K562 (cell line): ENCODE measurements at regions not wholly inside any gene's neighbourhood (a gene's known extent, or its start where the extent isn't known, plus 50 kb on each side); places are given as distances from the start of the nearest gene placed in this dataset.

ENCODE experiments used
- ATAC-seq: fragments of 200-7000 bp; cut with Tn5 transposase; 3 replicates; pipeline ENCODE4 v1.9.1; 2020; ENCODE audit warnings: moderate library complexity
- BruUV-seq: library from RNA; stranded (reverse); fragments of 400-500 nt; replicated peaks from 2 replicates; lab custom pipeline; 2021; lab: Mats Ljungman, UMichigan
- CTCF ChIA-PET: fragments of 300-600 bp; formaldehyde crosslinking; extraction: SDS; loops from one replicate; lab custom pipeline; 2021; ENCODE audit warnings: low intra/inter-chr PET ratio; lab: Yijun Ruan, JAX
- POLR2A ChIA-PET: fragments of 300-600, 350-650 bp; sonication (Branson Sonifier 250); formaldehyde crosslinking; extraction: SDS; loops from one replicate; lab custom pipeline; 2021; ENCODE audit warnings: antibody characterized with exemption, inconsistent platforms; lab: Yijun Ruan, JAX
- DNase-seq, 4 experiments: peaks; one replicate each; pipeline versions ENCODE4 v3.0.0 to v3.0.0-alpha.2; 2011 to 2018; ENCODE audit warnings: low spot score in 3 of 4, mixed read lengths in 3 of 4; ENCODE audit errors: extremely low read depth in 1 of 4
- FAIRE-seq: peaks from 2 replicates; lab custom pipeline; 2011; peaks lifted over from hg19 to GRCh38; lab: Jason Lieb, UNC
- H2AFZ ChIP-seq: 2 replicates; pipeline ENCODE4 v1.6.0; 2011; ENCODE audit warnings: low read depth, low read length, control low read depth, inconsistent platforms
- H3K27ac ChIP-seq: fragments of 200-600 bp; 3 replicates; pipeline ENCODE4 v1.8.0; 2011; ENCODE audit warnings: low read depth, mild to moderate bottlenecking, control low read depth, inconsistent platforms, low read length, moderate library complexity, mixed read lengths; ENCODE audit errors: extremely low read depth
- H3K27me3 ChIP-seq, 2 experiments: fragments of 300-600 bp in 1 of 2; 2 replicates in 1 of 2; 3 replicates in 1 of 2; pipeline versions ENCODE4 v1.6.0 to v1.8.0; 2011; ENCODE audit warnings: inconsistent platforms in 2 of 2, low read length in 2 of 2, mild to moderate bottlenecking in 1 of 2, mixed read lengths in 1 of 2, moderate library complexity in 1 of 2; ENCODE audit not compliant: control insufficient read depth in 2 of 2, insufficient read depth in 2 of 2
- H3K36me3 ChIP-seq: fragments of 300-600 bp; 3 replicates; pipeline ENCODE4 v1.8.0; 2011; ENCODE audit warnings: mild to moderate bottlenecking, low read length, inconsistent platforms; ENCODE audit not compliant: control insufficient read depth, insufficient read depth
- H3K4me1 ChIP-seq, 2 experiments: fragments of 200-600 bp in 1 of 2; replicated peaks in 1 of 2; 2 replicates in 1 of 2; 3 replicates in 1 of 2; pipeline versions ENCODE4 v1.5.1 to v1.8.0; 2011; ENCODE audit warnings: inconsistent platforms in 2 of 2, low read length in 2 of 2, mild to moderate bottlenecking in 1 of 2, mixed read lengths in 1 of 2, moderate library complexity in 1 of 2; ENCODE audit not compliant: control insufficient read depth in 2 of 2, insufficient read depth in 2 of 2
- H3K4me2 ChIP-seq: 2 replicates; pipeline ENCODE4 v1.6.1; 2011; ENCODE audit warnings: low read length, control low read depth, inconsistent platforms, mixed read lengths; ENCODE audit not compliant: insufficient read depth
- H3K4me3 ChIP-seq: fragments of 200-600 bp; sonication (generic), shearing (Covaris generic); 2 replicates; pipeline ENCODE4 v1.5.1; 2016; ENCODE audit warnings: control low read depth, inconsistent platforms
- H3K79me2 ChIP-seq: fragments of 200-600 bp; 3 replicates; pipeline ENCODE4 v1.8.0; 2011; ENCODE audit warnings: low read length, inconsistent platforms; ENCODE audit not compliant: control insufficient read depth, insufficient read depth
- H3K9ac ChIP-seq, 2 experiments: 2 replicates each; pipeline versions ENCODE4 v1.6.0 to v1.6.1; 2011; ENCODE audit warnings: low read depth in 2 of 2, low read length in 2 of 2, control low read depth in 1 of 2, inconsistent platforms in 1 of 2, mild to moderate bottlenecking in 1 of 2, mixed read lengths in 1 of 2; ENCODE audit not compliant: insufficient read depth in 1 of 2
- H3K9me1 ChIP-seq: one replicate; pipeline ENCODE4 v1.6.0; 2011; ENCODE audit warnings: inconsistent platforms, mild to moderate bottlenecking, low read length, moderate library complexity; ENCODE audit not compliant: control insufficient read depth, insufficient read depth
- H3K9me3 ChIP-seq: replicated peaks from 2 replicates; pipeline ENCODE4 v1.5.1; 2011; ENCODE audit warnings: low read depth, low read length, inconsistent platforms; ENCODE audit not compliant: control insufficient read depth, insufficient read depth
- H4K20me1 ChIP-seq: replicated peaks from 2 replicates; pipeline ENCODE4 v1.6.1; 2011; ENCODE audit warnings: low read length, inconsistent platforms, mixed read lengths; ENCODE audit not compliant: control insufficient read depth, insufficient read depth
- CTBP1 ChIP-seq: fragments of 450-650 bp; IDR thresholded peaks from 2 replicates; pipeline ENCODE4 v1.6.1; 2016; ENCODE audit warnings: borderline replicate concordance
- MCM2 ChIP-seq: fragments of 450-650 bp; IDR thresholded peaks from 2 replicates; pipeline ENCODE4 v1.6.1; 2017; ENCODE audit warnings: low read depth, mild to moderate bottlenecking
- MYNN ChIP-seq, 2 experiments: sonication (generic); formaldehyde crosslinking in 1 of 2; IDR thresholded peaks; 2 replicates each; pipeline versions ENCODE4 v1.5.0 to v1.6.1; 2016 to 2020; ENCODE audit warnings: antibody characterized with exemption in 1 of 2, missing genetic modification reagents in 1 of 2
- PHB ChIP-seq: fragments of 250-450 bp; sonication (Bioruptor Pico); IDR thresholded peaks from 2 replicates; pipeline ENCODE4 v1.5.0; 2021
- SREBF2 ChIP-seq: sonication (generic); formaldehyde crosslinking; IDR thresholded peaks from 2 replicates; pipeline ENCODE4 v1.4.0; 2020; ENCODE audit warnings: mild to moderate bottlenecking, missing genetic modification reagents
- ZBTB1 ChIP-seq: sonication (generic); formaldehyde crosslinking; IDR thresholded peaks from 2 replicates; pipeline ENCODE4 v1.8.1; 2023; ENCODE audit warnings: missing genetic modification reagents, low read depth, mild to moderate bottlenecking, borderline replicate concordance
- ZC3H11A ChIP-seq: IDR thresholded peaks from 2 replicates; pipeline ENCODE4 v1.6.1; 2012; ENCODE audit warnings: low read depth, low read length, improper control_type of control experiment
- ZFP1 ChIP-seq: fragments of 450-650 bp; formaldehyde crosslinking; IDR thresholded peaks from 2 replicates; pipeline ENCODE4 v1.4.0; 2020; ENCODE audit warnings: mild to moderate bottlenecking, mixed read lengths
- ZNF384 ChIP-seq: IDR thresholded peaks from 2 replicates; pipeline ENCODE4 v1.6.1; 2012; ENCODE audit warnings: low read depth, low read length, improper control_type of control experiment
- WGBS: fragments of 100-300 bp; shearing (Covaris generic); methylation state at CpG from one replicate; pipeline ENCODE4 v1.1.6; 2016; ENCODE audit warnings: low coverage, mixed read lengths; ENCODE audit not compliant: insufficient coverage; ENCODE audit errors: missing lambda C conversion rate; 5-methylcytosine and 5-hydroxymethylcytosine counted together
- in situ Hi-C: fragments of 300-500 bp; cut with MboI; formaldehyde crosslinking; loops from 4 replicates; pipeline ENCODE4 v1.15.0; 2018; ENCODE audit warnings: inconsistent platforms, mixed read lengths
- intact Hi-C: fragments of 100-400 bp; cut with micrococcal nuclease; formaldehyde crosslinking; loops from 2 replicates; pipeline ENCODE4 v1.14.2; 2022
- TF ChIP-seq, protein P1 (sequence below): sonication (generic); formaldehyde crosslinking; IDR thresholded peaks from 2 replicates; pipeline ENCODE4 v1.8.0; 2022; ENCODE audit warnings: mild to moderate bottlenecking, missing genetic modification reagents
- TF ChIP-seq, protein P2 (sequence below): fragments of 450-650 bp; IDR thresholded peaks from 2 replicates; pipeline ENCODE4 v1.6.1; 2014; ENCODE audit warnings: low read depth, mild to moderate bottlenecking, moderate library complexity, borderline replicate concordance
- TF ChIP-seq, protein P3 (sequence below): sonication (generic); formaldehyde crosslinking; IDR thresholded peaks from 2 replicates; pipeline ENCODE4 v1.5.0; 2020; ENCODE audit warnings: missing genetic modification reagents
- TF ChIP-seq, protein P4 (sequence below): fragments of 450-650 bp; IDR thresholded peaks from 2 replicates; pipeline ENCODE4 v1.6.1; 2017; ENCODE audit warnings: antibody characterized with exemption, mild to moderate bottlenecking
- TF ChIP-seq, protein P5 (sequence below), 2 experiments: fragments of 200-800 bp in 1 of 2; sonication (Bioruptor generic) in 1 of 2; sonication (generic) in 1 of 2; formaldehyde crosslinking in 1 of 2; IDR thresholded peaks in 1 of 2; conservative IDR thresholded peaks in 1 of 2; 2 replicates each; pipeline versions ENCODE4 v1.5.0 to v1.6.1; 2016 to 2020; ENCODE audit warnings: missing compliant biosample characterization in 1 of 2, missing genetic modification characterization in 1 of 2, missing genetic modification reagents in 1 of 2

DNA sequence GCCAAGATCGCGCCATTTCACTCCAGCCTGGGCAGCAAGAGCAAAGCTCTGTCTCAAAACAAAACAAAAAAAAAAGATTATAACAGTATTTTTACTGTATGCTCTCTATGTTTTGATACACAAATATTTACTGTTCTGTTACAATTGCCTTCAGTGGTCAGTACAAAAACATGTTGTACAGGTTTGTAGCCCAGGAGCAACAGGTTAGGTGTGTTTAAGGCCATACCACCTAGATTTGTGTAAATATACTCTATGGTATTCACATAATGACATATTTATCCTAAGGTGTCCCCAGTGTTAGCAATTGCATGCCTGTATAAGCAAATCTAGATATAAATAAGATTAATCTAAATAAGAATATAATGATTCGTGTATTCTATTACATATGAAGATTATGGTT is 625.0 kb downstream of the TMEM182 start:
- DNase-seq = no peak
- Histone ChIP-seq H3K4me3 (no peak overlapping the region), H3K9ac (no peak overlapping the region), H3K27ac (no peak overlapping the region), H3K79me2 (no peaks in the 10 kb centered on the region), H3K9me1 (no peaks in the 10 kb centered on the region), H3K4me1 (no peaks in the 10 kb centered on the region), H3K4me2 (no peak overlapping the region), H3K9me3 (peaks cover 3% of the 10 kb centered on the region; the same call in 1 of the 2 replicates), H3K27me3 (no peaks in the 10 kb centered on the region), H3K36me3 (no peaks in the 10 kb centered on the region), H4K20me1 (no peaks in the 10 kb centered on the region), H2AFZ (no peak overlapping the region)
- no peak for FAIRE-seq
- ATAC-seq = no peak
- CTCF ChIA-PET = no interaction called here
- BruUV-seq = no TSS peak
- 4% methylated on average over 3 of the region's 3 CpGs for WGBS
- in situ Hi-C loops = no loop called here
- intact Hi-C loops = no loop called here
- POLR2A ChIA-PET = no interaction called here
- TF ChIP-seq MYNN (IDR thresholded peaks at IDR 0.05) (no peak), MYNN (CRISPR knock-in tag; IDR thresholded peaks at IDR 0.05) (no peak), ZC3H11A (no peak), ZBTB1 (CRISPR knock-in tag) (no peak), CTBP1 (no peak), ZFP1 (CRISPR knock-in tag) (no peak), MCM2 (no peak), PHB (CRISPR knock-in tag) (no peak), SREBF2 (CRISPR knock-in tag) (no peak), ZNF384 (no peak)
- TF ChIP-seq, protein P1, sequence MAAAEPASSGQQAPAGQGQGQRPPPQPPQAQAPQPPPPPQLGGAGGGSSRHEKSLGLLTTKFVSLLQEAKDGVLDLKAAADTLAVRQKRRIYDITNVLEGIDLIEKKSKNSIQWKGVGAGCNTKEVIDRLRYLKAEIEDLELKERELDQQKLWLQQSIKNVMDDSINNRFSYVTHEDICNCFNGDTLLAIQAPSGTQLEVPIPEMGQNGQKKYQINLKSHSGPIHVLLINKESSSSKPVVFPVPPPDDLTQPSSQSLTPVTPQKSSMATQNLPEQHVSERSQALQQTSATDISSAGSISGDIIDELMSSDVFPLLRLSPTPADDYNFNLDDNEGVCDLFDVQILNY (CRISPR knock-in tag) = no peak
- TF ChIP-seq, protein P2, sequence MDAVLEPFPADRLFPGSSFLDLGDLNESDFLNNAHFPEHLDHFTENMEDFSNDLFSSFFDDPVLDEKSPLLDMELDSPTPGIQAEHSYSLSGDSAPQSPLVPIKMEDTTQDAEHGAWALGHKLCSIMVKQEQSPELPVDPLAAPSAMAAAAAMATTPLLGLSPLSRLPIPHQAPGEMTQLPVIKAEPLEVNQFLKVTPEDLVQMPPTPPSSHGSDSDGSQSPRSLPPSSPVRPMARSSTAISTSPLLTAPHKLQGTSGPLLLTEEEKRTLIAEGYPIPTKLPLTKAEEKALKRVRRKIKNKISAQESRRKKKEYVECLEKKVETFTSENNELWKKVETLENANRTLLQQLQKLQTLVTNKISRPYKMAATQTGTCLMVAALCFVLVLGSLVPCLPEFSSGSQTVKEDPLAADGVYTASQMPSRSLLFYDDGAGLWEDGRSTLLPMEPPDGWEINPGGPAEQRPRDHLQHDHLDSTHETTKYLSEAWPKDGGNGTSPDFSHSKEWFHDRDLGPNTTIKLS = no peak
- TF ChIP-seq, protein P3, sequence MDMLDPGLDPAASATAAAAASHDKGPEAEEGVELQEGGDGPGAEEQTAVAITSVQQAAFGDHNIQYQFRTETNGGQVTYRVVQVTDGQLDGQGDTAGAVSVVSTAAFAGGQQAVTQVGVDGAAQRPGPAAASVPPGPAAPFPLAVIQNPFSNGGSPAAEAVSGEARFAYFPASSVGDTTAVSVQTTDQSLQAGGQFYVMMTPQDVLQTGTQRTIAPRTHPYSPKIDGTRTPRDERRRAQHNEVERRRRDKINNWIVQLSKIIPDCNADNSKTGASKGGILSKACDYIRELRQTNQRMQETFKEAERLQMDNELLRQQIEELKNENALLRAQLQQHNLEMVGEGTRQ (CRISPR knock-in tag) = no peak
- TF ChIP-seq, protein P4, sequence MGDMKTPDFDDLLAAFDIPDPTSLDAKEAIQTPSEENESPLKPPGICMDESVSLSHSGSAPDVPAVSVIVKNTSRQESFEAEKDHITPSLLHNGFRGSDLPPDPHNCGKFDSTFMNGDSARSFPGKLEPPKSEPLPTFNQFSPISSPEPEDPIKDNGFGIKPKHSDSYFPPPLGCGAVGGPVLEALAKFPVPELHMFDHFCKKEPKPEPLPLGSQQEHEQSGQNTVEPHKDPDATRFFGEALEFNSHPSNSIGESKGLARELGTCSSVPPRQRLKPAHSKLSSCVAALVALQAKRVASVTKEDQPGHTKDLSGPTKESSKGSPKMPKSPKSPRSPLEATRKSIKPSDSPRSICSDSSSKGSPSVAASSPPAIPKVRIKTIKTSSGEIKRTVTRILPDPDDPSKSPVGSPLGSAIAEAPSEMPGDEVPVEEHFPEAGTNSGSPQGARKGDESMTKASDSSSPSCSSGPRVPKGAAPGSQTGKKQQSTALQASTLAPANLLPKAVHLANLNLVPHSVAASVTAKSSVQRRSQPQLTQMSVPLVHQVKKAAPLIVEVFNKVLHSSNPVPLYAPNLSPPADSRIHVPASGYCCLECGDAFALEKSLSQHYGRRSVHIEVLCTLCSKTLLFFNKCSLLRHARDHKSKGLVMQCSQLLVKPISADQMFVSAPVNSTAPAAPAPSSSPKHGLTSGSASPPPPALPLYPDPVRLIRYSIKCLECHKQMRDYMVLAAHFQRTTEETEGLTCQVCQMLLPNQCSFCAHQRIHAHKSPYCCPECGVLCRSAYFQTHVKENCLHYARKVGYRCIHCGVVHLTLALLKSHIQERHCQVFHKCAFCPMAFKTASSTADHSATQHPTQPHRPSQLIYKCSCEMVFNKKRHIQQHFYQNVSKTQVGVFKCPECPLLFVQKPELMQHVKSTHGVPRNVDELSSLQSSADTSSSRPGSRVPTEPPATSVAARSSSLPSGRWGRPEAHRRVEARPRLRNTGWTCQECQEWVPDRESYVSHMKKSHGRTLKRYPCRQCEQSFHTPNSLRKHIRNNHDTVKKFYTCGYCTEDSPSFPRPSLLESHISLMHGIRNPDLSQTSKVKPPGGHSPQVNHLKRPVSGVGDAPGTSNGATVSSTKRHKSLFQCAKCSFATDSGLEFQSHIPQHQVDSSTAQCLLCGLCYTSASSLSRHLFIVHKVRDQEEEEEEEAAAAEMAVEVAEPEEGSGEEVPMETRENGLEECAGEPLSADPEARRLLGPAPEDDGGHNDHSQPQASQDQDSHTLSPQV = no peak
- TF ChIP-seq, protein P5, sequence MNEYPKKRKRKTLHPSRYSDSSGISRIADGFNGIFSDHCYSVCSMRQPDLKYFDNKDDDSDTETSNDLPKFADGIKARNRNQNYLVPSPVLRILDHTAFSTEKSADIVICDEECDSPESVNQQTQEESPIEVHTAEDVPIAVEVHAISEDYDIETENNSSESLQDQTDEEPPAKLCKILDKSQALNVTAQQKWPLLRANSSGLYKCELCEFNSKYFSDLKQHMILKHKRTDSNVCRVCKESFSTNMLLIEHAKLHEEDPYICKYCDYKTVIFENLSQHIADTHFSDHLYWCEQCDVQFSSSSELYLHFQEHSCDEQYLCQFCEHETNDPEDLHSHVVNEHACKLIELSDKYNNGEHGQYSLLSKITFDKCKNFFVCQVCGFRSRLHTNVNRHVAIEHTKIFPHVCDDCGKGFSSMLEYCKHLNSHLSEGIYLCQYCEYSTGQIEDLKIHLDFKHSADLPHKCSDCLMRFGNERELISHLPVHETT (CRISPR knock-in tag; conservative IDR thresholded peaks at IDR 0.05 in 1 of 2, IDR thresholded peaks at IDR 0.05 in 1 of 2) = no peak
- TF ChIP-seq, all 486 proteins: peak for 0
